MG63 (cell line): ENCODE measurements at regions not wholly inside any gene's neighbourhood (a gene's known extent, or its start where the extent isn't known, plus 50 kb on each side); places are given as distances from the start of the nearest gene placed in this dataset.
"Not testable (repeated sequence)": the region's sequence is repeated elsewhere in the genome, so short reads cannot be mapped to it uniquely, and the experiment has no call there.

Experiments
- DNase-seq: peaks from one replicate; pipeline ENCODE4 v3.0.0-alpha.2; 2020
- H3K27me3 ChIP-seq: fragments of 250-450 bp; sonication (Bioruptor Pico); 2 replicates; pipeline ENCODE4 v1.5.1; 2020; ENCODE audit warnings: mild to moderate bottlenecking, moderate library complexity
- H3K36me3 ChIP-seq: fragments of 250-450 bp; sonication (Bioruptor Pico); 2 replicates; pipeline ENCODE4 v1.5.1; 2020; ENCODE audit warnings: mild to moderate bottlenecking, moderate library complexity
- H3K4me3 ChIP-seq: fragments of 250-450 bp; sonication (Bioruptor Pico); 2 replicates; pipeline ENCODE4 v1.5.1; 2020; ENCODE audit warnings: mild to moderate bottlenecking, moderate library complexity
- H3K9me3 ChIP-seq: fragments of 250-450 bp; sonication (Bioruptor Pico); 2 replicates; pipeline ENCODE4 v1.5.1; 2020; ENCODE audit warnings: mild to moderate bottlenecking, moderate library complexity

DNA sequence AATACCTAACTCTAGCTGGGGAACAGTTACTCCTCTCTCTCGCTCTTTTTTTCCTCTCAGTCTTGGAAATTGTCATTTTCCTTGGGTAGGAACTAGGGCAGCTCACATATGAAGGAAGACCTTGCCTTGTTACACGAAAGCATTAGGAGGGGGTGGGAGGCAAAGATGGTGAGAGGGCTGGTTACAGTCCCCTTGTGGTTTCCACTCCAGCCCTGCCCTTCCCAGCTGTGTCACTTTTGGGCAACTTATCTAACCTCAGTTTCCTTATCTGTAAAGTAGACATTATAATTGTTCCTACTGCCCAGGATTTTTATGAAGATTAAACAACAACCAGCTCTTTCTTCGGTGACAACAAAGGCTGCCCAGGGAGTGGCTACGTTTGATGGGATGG lies 196.2 kb upstream of the CLINT1 start:
- H3K27me3 ChIP-seq, result no peaks in the 10 kb centered on the region; the same call in 1 of the 2 replicates
- no peaks in the 10 kb centered on the region for H3K9me3 ChIP-seq
- DNase-seq, result no peak
- no peaks in the 10 kb centered on the region for H3K36me3 ChIP-seq
- no peak overlapping the region for H3K4me3 ChIP-seq

DNA sequence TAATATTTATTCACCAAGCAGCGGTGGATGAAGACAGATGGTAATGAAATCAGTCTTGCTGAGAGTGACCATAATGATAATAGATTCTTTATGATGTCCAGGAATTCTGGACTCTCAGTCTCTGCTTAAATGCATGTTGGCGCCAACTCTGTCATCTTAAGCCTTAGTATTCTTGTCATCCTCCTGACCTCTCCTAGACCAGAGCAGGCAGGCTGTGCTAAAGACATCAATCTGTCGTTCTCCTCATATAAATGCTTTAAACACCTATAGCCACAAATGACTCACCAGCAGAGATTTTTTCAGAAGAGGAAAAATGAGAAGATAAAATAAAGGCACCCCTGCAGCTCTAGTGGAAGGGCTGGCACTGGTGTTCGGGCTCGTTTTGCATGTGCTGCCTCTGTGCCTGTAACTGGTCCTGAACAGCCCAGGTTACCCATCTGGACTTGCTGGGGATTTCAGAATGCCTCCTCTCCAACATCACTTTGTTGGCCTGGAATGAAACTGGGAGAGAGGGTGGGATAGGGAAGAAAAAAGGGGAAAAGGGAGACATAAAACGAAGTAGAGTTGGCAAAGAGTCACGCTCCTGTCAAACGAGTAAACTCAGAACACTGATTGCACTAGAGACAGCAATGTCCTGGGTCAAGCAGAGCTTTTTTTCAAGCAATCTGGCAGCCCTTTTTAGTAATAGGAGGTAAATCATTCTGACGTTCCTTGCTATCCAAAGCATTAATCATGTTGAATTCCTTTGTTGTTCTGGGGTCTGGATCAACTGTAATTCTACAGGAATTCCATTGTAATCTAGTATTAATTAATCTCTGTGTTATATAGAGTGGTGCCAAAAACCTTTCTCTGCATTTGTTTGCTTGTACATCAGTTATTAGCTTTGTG lies 195.5 kb upstream of the CLINT1 start:
- Histone ChIP-seq H3K27me3 (no peaks in the 10 kb centered on the region; the same call in 1 of the 2 replicates), H3K9me3 (no peaks in the 10 kb centered on the region), H3K4me3 (no peak overlapping the region), H3K36me3 (no peaks in the 10 kb centered on the region)
- DNase-seq, result no peak

DNA sequence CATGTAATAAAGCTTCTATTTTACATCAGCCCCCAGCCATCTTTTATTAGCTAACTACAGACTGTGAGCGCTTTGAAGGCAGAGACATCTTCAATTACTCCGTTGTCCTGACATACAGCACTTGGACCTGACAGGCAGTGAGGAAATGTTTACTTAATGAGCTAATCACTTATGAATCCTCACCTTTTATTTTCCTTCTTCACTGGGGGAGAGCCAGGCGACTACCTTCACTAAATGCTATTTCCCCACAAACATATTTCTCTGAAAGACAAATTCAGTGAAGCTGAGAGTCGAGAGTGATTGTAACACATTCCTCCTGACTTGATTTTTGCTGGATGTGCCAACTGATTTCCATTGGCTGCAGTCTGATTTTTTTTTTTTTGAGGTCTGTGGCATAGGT lies 192.1 kb upstream of the CLINT1 start:
- Histone ChIP-seq H3K36me3 (no peaks in the 10 kb centered on the region), H3K9me3 (no peaks in the 10 kb centered on the region), H3K4me3 (no peak overlapping the region), H3K27me3 (0 out of 2 replicates have a peak, but pooled peaks cover 2% of the 10 kb centered on the region)
- no peak for DNase-seq

DNA sequence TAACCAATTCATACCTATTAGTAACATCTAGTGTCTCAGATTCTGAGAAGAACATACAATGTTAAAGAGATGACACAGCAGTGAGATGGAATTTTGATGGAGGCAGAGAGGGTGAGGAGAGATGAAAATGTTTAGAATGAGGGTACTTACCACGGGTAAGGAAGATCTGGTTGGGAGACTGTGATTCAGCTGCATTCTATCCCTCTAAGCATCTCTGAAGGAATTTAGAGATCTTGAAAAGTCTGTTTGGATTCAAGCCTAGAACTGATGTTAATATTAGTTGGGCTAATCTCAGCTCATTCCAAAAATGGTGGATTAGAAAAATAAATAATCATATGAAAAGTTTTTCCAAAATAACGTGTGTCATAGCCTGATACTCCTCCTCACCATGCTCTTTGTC lies 191.5 kb upstream of the CLINT1 start:
- no peak overlapping the region for H3K4me3 ChIP-seq
- DNase-seq, result no peak
- no peaks in the 10 kb centered on the region for H3K9me3 ChIP-seq
- no peaks in the 10 kb centered on the region for H3K36me3 ChIP-seq
- 0 out of 2 replicates have a peak, but pooled peaks cover 2% of the 10 kb centered on the region for H3K27me3 ChIP-seq

DNA sequence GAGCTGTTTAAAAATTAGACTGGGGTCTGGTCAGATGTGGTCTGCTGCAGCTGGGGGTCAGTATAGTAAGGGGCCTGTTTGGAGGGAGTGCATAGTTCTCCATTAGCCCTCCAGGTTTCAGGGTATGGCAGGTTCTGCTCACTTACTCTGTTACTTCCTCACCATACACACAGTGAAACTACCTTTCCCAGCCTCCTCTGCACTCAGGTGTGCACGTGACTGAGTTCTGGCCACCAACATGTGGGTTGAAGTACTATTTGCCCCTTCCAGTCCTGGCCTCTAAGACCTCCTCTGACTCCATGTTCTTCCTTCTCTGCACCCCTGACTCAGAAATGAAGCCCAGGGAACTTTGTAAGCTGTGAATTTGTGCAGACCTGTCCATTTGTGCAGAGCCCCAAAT lies 190.5 kb upstream of the CLINT1 start:
- Histone ChIP-seq H3K27me3 (0 out of 2 replicates have a peak, but pooled peaks cover 2% of the 10 kb centered on the region), H3K36me3 (no peaks in the 10 kb centered on the region), H3K4me3 (no peak overlapping the region), H3K9me3 (no peaks in the 10 kb centered on the region)
- no peak for DNase-seq

DNA sequence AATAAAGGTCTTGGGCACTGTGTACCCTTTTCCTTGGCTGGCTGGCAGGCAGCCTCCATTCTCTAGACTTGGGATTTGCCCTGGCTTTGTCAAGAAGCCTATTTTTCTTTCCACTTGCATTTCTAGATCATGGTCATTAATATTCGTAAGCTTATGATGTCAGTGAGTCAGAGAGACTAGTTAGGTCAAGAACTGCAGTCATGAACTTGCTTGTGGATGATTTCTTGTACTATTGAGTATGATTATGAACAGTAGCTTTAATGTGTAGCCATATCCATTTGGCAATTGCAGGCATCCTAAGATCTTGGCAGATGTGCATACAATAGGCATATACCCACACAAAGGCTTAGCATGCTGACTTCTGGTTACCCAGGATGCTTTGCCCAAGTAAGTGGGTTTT lies 186.8 kb upstream of the CLINT1 start:
- no peaks in the 10 kb centered on the region for H3K9me3 ChIP-seq
- H3K36me3 ChIP-seq, result no peaks in the 10 kb centered on the region
- no peak for DNase-seq
- 0 out of 2 replicates have a peak, but pooled peaks cover 2% of the 10 kb centered on the region for H3K27me3 ChIP-seq
- no peak overlapping the region for H3K4me3 ChIP-seq

DNA sequence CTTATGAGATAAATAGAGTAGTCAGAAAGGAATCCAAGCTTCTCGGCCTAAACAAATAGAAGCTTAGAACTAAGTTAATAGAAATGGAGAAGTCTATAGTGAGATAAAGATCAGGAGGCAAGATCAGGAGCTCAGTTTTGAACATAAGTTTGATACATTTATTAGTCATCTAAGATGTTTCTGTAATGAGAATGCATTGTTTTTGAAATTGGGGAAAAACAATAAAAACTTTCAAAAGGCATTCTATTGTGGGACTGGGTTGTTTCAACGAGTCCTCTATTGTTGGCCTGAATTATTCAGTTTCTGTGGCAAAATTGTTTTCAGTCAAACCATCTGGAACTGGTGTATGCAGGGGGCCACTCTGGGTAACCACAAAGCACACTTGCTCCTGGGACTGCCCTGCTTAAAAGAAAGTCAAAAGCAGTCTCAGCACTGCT lies 181.0 kb upstream of the CLINT1 start:
- H3K4me3 ChIP-seq, result no peak overlapping the region
- H3K9me3 ChIP-seq, result peaks cover 5% of the 10 kb centered on the region
- H3K27me3 ChIP-seq, result no peaks in the 10 kb centered on the region
- no peak for DNase-seq
- H3K36me3 ChIP-seq, result no peaks in the 10 kb centered on the region

DNA sequence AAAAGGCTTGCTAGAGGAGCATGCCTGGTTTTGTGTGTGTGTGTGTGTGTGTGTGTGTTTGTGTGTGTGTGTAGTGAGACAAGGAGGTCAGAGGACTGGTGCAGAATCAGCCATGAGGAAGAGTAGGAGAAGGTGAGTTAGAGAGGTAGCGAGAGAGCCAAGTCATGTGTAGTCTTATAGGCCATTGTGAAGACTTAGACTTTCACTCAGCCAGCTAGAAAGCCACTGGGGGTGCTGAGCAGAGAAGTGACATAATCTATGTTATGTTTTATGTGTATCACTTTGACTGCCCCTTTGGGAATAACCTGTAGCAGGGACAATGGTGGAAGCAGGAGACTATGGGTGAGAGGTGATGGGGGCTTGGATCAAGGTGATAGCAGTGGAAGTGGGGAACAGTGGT lies 180.5 kb upstream of the CLINT1 start:
- no peaks in the 10 kb centered on the region for H3K36me3 ChIP-seq
- no peak for DNase-seq
- no peak overlapping the region for H3K4me3 ChIP-seq
- H3K9me3 ChIP-seq, result peaks cover 10% of the 10 kb centered on the region
- H3K27me3 ChIP-seq, result no peaks in the 10 kb centered on the region

DNA sequence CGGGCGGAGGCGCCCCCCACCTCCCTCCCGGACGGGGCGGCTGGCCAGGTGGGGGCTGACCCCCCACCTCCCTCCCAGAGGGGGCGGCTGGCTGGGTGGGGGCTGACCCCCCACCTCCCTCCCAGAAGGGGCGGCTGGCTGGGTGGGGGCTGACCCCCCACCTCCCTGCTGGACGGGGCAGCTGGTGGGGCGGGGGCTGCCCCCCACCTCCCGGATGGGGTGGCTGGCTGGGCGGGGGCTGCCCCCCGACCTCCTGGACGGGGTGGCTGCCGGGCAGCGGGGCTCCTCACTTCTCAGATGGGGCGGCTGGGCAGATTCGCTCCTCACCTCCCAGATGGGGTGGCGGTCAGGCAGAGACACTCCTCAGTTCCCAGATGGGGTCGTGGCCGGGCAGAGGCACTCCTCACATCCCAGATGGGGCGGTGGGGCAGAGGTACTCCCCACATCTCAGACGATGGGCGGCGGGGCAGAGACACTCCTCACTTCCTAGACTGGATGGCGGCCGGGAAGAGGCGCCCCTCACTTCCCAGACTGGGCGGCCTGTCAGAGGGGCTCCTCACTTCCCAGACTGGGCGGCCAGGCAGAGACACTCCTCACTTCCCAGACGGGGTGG lies 178.1 kb upstream of the CLINT1 start:
- DNase-seq, result not testable (repeated sequence)

DNA sequence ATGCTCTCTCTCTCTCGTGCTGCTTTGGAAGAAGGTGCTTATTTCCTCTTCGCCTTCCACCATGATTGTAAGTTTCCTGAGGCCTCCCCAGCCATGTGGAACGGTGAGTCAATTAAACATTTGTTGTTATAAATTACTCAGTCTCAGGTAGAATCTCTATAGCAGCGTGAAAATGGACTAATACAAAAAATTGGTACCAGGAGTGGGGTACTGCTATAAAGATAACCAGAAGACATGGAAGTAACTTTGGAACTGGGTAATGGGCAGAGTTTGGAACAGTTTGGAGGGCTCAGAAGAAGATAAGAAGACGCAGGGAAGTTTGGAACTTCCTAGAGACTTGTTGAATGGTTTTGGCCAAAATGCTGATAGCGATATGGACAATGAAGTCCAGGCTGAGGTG lies 175.6 kb upstream of the CLINT1 start:
- not testable (repeated sequence) for H3K4me3 ChIP-seq, H3K36me3 ChIP-seq, DNase-seq
- Histone ChIP-seq H3K27me3 (peaks cover 12% of the 10 kb centered on the region), H3K9me3 (peaks cover 17% of the 10 kb centered on the region)

More for the DNA sequence above, 178.1 kb upstream of the CLINT1 start:
- H3K36me3 ChIP-seq, H3K4me3 ChIP-seq, H3K27me3 ChIP-seq: not testable (repeated sequence)
- H3K9me3 ChIP-seq, result peaks cover 17% of the 10 kb centered on the region

DNA sequence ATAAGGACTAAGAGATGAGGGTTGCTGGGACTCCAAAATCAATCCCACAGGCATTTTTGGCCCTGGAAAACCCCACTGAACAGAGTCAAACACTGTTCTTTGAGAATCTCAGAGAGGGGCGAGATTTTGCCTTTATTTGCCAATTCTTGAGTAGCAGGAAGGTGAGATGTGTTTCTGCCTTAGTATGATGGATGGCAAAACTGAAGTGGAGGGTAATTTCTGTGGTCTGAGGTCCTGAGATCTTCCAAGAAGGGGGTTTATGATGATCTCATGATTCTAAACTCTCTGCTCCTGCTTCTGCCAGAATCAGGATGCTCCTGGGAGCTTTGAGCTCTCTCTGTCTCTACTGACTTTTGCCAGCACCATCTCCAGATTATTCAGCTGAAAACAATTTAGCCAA lies 174.8 kb upstream of the CLINT1 start:
- Histone ChIP-seq H3K4me3 (no peak overlapping the region), H3K27me3 (peaks cover 12% of the 10 kb centered on the region), H3K36me3 (no peaks in the 10 kb centered on the region), H3K9me3 (peaks cover 17% of the 10 kb centered on the region)
- DNase-seq, result no peak

DNA sequence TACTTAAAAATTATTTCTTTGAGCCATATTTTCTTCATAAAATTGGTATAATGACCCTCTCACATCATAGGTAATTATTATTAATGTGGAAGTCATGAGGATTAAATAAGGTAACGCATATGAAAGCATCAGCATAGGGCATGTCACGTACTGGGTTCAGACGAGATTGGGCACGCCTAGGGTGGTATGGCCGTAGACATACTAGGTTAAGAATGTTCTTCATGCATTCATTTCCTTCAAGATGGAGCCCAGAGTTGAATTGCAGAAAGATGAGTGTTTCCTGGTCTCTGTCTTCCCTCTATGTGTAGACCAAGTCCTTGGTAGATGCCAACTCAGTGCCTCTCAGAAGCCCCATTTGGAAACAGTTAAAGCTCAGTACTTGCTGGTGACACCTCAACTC lies 174.1 kb upstream of the CLINT1 start:
- Histone ChIP-seq H3K27me3 (peaks cover 12% of the 10 kb centered on the region), H3K9me3 (peaks cover 17% of the 10 kb centered on the region), H3K36me3 (no peaks in the 10 kb centered on the region), H3K4me3 (no peak overlapping the region)
- no peak for DNase-seq

DNA sequence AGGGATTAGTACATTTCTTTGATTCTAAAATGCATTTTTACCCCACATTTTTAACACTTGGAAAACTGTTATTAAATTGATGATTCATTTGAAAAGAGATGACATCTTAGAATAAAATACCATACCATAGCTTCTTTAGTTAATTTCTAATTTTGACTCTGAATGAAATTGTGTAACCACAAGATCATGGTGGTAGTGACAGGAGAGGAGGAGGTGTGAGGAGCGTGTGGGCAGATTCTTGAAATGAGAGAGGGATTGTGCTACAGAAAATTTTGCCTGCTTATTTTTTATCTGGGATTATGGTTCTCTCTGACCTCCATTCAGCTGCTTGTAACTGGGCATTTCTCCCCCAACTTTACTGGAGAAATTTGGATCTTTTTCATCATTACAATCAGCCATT lies 173.3 kb upstream of the CLINT1 start:
- DNase-seq, result no peak
- H3K36me3 ChIP-seq, result no peaks in the 10 kb centered on the region

DNA sequence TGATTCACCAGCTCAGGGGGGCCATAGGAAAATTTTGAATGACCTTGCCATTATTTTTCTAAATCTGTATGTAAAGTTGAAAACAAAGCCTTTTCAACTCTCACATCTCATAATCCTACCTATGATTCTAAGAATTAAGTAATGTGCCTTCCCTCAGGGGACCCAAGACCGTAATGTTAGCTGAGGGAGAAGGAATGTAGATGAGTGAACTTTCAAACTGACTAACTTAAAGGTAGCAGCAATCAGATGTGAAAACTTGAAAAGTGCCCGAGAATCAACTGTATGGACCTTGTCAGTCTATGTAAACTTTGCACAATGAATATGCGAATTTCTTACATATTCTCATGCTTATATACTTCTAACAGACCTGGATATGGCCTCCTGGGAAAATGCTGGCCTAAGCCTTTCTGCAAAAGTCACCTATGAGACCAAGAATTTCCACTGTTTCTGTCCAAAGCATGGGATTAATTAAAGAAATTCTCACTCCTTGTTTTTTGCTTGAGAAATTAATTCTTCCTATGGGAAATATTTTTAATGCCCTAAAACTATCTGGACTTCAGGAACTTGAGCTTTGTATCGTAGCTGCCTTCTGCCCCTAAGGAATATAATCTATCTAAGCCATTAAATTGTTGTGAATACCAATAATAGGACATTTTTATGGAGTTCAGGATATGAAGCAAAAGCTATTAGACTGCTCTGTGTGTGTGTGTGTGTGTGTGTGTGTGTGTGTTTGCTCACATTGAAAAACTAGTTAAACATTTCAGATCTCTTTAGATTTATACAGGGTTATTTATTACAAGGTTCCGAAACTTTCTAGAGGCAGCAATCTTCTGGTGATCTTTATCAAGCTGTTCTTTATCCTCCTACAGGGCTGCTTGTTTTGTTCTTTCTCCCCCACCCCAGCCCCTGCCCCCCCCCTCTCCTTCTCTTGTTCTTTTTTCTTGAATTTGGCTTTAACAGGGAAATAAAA lies 169.1 kb upstream of the CLINT1 start:
- H3K4me3 ChIP-seq, result no peak overlapping the region
- H3K27me3 ChIP-seq, result peaks cover 19% of the 10 kb centered on the region
- DNase-seq, result no peak
- H3K36me3 ChIP-seq, result no peaks in the 10 kb centered on the region
- H3K9me3 ChIP-seq, result no peaks in the 10 kb centered on the region

More for the DNA sequence above, 173.3 kb upstream of the CLINT1 start:
- peaks cover 17% of the 10 kb centered on the region for H3K9me3 ChIP-seq
- H3K4me3 ChIP-seq, result no peak overlapping the region
- peaks cover 16% of the 10 kb centered on the region for H3K27me3 ChIP-seq

DNA sequence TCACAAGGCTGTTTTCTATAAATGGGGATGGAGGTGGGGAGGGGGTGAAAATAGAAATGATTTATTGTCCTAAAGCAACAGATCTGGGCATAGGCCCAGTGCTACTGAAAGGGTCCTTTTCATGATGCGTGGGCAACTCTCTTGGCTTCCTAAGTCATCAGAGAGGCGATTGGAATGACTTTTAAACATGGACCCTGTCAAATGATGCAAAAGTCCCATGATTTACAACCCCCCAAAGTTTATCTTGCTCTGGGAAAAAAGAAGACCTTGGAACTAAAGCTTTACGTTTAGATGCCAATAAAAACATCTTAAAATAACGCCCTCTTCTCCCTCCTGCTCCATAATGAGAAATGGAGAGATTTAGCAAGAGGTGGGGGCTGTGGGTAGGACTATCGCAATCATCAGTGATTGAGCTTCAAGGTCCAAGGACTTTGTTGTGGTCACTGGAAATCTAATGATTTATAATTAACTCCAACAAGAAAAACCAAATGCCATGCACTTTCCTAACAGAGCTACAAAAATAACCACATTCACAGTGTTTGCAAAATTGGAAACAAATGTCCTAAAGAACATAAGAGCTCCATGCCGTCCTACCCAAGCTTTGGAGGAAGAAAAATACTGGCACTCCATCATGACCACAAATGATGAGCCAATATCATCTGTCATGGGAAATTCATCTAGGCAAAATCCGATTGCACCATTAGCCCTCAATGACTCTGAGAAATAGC lies 167.5 kb upstream of the CLINT1 start:
- Histone ChIP-seq H3K27me3 (peaks cover 13% of the 10 kb centered on the region), H3K36me3 (no peaks in the 10 kb centered on the region), H3K4me3 (no peak overlapping the region), H3K9me3 (no peaks in the 10 kb centered on the region)
- DNase-seq, result no peak

DNA sequence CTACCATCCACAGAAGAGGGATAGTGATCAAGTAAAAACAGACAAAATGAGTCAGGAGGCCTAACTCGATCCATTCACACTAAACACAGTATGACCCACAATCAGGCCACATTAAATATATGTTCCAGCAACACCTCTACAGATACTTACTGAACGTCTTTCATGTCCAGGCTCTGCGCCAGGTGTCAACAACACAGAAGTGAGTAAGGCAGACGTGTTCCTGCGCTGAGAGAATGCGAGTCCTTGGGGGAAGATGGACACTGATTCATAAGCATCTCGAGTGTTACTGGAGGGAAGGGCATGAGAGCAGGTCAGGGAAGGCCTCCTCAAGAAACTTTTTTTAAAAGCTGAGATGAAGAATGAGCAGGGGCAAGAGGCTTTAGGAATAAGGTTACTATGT lies 164.3 kb upstream of the CLINT1 start:
- peaks cover 8% of the 10 kb centered on the region; the same call in 1 of the 2 replicates for H3K27me3 ChIP-seq
- no peak for DNase-seq
- H3K9me3 ChIP-seq, result no peaks in the 10 kb centered on the region
- H3K36me3 ChIP-seq, result no peaks in the 10 kb centered on the region
- no peak overlapping the region for H3K4me3 ChIP-seq
